Renal pelvis (tissue), 1 donor: ENCODE measurements at regions not wholly inside any gene's neighbourhood (a gene's known extent, or its start where the extent isn't known, plus 50 kb on each side); places are given as distances from the start of the nearest gene placed in this dataset.
"Not testable (repeated sequence)": the region's sequence is repeated elsewhere in the genome, so short reads cannot be mapped to it uniquely, and the experiment has no call there.

ENCODE experiments used
- DNase-seq: peaks from one replicate; pipeline ENCODE4 v3.0.0-alpha.2; 2013

DNA sequence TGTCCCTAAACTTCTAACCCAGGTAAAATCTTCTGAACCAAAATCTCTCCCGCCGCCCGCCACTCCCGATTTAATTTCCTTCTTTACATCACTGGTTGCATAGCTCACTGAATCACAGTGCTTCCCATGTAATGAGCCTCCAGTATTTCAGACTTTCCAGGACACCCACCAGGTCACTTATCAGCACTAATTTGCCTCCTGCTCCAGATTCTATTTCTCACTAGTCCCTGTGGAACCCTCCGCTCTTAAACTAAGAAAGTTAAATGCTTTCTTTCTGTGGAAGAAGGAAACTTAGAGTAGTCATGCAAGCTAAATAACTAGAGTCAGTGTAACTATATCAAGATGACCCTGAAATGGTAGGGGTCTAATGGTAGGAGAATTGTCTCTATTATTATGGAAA lies 106.6 kb upstream of the OPCML start:
- no peak for DNase-seq

DNA sequence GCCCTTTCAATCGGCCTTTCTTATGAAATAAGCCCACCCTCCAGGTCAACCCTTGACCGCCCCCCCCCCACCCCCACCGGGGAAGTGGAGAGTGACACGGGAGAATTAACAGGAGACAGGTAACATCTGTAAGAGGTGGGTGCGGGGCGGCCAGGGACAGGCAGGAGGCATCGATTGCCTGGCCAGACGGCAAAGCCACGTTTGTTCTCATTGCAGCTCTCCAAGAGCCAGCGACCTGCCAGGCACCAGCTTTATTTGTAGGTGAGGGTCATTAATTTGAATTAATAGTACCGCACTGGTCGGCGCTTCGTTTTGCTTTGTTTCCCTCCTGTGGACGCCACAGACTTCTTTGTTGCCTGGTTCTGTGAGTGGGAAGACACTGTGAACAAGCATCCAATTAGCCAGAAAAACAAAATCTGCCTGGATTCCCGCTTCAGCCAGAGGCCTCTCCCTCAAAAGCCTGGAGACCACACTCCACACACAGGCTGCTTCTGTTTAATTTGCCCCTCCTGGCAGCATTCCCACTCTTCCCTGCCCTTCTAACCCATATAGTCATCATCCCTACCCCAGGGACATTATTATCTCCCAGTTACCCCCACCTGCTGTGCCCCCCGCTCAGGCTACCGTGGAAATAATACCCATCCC lies 104.5 kb upstream of the OPCML start:
- no peak for DNase-seq

DNA sequence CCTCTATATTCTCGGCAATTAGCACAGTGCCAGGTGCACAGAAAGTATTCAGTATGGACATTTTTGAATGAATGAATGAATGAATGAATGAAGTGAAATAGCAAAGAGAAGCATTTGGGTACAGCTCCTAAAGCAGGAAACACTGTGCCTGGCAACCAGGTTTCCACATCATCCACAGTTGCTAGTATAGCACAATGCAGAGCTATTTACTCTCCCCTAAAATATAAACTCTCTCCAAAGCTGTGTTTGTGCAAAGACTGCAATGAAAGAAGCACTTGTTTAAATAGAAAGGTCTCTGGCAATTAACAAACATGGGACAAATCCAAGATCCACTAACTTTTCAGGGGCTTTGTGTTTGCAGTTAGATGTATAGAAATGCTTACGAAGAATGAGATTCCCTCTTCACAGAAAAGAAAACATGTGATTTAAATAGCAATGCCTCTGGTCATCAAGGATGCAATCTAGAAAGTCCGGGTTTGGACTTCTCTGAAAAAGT lies 103.0 kb upstream of the OPCML start:
- no peak for DNase-seq

DNA sequence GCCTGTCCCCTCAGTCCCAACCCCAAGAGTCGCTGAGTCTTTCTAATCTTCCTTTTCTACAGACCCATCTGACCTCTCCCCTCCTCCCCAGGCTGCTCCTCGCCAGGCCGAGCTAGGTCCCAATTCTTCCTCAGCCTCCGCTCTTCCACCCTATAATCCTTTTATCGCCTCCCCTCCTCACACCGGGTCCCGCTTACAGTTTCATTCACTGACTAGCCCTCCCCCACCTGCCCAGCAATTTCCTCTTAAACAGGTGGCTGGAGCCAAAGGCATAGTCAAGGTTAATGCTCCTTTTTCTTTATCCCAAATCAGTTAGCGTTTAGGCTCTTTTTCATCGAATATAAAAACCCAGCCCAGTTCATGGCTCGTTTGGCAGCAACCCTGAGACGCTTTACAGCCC lies 96.1 kb upstream of the OPCML start:
- DNase-seq = not testable (repeated sequence)

DNA sequence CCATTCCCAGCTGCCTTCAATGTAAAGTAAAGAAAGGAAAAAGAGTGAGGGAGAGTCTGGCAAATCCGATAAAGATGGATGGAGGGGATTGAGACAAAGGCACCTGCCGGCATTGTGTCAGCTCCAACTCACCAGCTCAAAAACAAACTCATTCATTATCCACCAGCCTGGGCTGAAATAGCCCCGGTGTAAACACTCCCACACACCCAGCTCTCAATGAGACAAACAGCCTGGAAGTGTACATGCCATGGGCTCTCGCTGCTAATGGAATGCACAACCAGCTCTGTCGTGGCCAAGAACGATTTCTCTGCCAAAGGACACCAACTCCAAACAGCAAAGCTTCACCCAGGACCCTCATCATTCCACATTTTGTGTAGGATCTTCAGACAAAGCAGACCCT lies 89.3 kb upstream of the OPCML start:
- no peak for DNase-seq

DNA sequence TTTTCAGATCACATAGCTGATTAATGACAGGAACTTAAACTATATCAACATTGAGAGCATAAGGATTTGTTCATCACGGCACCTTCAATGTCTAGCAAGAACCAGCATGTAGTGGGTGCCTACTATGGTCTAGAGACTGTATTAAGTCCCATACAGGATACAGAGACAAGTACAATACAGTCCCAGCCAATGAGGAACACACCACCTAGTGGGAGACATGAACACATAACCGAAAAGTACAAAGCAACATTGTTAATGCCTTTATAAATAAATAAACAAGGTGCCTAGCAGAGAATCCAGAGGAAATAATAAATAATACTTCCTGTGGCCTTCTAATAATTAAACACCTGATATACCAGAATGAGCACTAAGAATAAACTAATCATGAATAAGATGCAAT lies 87.7 kb upstream of the OPCML start:
- no peak for DNase-seq

DNA sequence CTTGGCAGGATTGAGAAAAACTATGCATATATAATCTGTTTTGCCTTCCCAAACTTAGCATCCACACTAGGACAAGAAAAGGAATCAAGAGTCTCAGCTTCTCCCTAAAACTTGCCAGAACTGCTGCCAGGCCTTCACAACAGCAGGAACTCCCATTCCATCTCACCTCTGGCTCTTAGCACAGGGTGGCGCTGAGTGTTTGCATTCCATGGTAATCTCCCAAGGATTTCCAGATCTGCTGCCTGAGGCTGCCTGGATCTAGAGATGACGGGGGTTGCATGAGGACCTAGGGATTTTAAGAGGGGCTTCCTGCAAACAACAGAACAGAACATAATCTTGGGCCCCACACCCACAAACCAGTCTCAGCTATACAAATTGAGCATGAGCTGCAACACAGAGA lies 87.1 kb upstream of the OPCML start:
- no peak for DNase-seq

DNA sequence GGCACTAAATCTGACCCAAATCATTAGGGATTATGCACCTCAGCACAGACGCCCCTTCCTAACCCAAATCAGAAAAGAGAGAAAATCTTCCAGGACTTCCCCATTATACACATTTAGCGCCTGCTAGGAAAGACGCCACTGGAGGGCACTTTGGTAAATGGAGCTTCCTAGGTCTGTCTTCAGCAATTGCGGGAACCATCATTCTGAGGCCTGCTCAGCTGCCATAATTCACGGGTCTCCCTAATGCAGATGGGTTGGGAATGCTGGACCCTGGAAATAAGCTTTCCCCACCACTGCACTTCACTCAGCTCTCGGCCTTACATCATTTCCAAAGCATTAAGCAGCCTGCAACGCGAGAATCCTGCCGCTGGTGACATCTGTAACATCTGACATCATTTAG lies 86.2 kb upstream of the OPCML start:
- no peak for DNase-seq

DNA sequence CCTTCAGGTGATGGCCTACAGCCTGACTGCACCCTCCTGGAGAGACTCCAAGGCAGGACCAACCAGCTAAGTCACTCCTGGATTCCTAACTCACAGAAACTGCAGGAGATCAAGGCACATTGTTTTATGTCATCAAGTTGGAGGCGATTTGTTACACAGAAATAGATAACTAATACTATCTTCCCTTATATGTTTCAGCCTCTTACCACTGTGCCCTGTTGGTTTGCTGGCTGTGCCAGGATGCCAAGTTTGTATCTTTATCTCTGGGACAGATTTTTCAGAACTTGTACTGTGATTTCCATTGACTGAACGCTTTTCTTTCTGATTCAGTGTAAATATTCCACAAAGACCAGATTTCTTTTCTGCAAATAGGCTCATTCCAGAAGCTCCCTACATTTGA lies 76.2 kb upstream of the OPCML start:
- DNase-seq = no peak

DNA sequence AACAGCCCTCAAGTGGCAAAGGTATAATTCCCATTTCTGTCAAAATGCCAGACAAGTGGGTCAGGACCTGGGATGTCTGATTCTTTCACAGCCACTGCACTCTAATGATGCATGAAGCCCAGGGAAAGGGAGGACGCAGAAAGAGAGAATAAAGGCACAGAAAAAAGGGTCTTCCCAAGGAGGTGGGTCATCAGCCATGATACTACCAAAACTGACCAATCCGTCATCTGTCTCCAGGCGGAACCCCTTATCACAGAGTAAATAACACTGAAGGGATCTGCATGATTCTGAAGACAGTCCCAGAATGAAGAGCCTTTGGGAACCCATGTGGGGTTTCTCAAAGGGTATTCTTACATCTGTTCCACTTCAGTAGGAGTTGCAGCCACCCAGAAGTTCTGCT lies 73.8 kb upstream of the OPCML start:
- no peak for DNase-seq

DNA sequence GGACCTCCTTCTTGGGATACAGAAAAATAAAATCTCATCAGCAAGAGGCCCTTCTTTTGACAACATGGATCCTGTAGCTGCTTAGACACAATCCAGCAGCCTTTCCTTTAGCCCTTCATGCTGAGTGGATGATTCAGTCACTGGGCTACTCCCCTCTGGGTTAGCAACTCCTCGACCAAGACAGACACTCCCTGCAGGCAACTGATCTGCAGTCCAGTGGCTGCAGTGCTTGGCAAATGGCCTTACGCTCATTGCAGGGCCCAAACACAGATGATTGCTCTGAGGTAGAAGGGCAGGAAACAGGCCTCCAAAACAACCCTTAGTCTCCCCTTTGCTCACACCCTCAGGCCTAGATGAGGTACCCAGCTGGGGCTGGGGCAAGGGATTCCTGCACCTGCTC lies 73.2 kb upstream of the OPCML start:
- DNase-seq = no peak

DNA sequence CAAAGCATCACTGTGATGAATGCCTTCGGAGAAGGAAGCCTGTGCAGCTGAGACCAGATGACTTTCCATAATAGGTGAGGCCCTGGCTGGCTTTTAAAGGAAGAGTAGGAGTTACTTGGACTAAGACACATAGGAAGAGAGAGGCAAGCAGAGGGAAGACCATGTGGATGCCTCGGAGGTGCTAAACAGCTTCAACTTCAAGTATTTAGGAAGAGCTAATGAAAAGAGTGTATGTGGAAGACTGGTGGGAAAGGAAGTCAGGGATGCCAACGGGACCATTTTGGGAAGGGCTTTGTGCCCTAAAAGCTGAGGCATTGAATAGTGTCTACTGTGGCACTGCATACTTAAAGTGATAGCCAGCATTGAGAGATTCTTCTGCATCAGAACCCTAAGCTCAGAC lies 69.3 kb upstream of the OPCML start:
- DNase-seq = no peak

DNA sequence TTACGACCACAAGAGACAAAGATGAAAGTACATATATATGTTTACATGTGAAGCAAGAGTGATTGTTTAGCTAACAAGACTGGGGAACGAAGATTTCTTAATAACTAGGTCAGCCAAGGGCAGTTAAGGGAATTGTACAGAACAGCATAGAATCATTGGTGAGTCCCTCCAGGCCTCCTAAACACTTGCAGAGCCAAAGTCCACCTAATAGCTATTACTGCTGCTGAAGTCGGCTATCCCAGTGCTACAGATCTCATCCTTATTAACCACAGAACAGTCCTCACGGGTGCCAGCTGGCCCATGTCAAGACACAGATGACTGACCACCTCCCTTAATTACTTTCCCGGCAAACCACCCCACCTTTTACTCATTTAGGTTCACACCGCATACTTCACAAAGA lies 68.5 kb upstream of the OPCML start:
- peak; percentile 66 for DNase-seq

DNA sequence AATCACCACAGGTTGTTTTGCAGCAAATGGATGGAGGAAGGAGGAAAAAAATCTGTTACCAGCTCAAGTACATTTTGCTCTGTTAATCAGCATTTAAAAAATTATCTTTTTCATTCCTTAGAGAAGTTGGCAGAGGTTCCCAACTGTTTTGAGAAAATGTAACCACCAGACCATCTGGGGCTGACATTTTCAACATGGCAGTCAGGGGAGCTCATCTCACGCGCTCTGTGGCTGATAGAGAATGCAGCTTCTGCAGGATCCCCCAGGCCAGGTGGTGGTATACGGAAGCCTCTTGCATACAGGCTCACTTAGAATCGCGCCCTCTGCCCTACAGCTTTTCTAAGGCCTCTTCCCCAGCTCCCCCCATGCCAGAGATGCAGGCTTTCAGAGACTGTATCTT lies 68.0 kb upstream of the OPCML start:
- DNase-seq = no peak

DNA sequence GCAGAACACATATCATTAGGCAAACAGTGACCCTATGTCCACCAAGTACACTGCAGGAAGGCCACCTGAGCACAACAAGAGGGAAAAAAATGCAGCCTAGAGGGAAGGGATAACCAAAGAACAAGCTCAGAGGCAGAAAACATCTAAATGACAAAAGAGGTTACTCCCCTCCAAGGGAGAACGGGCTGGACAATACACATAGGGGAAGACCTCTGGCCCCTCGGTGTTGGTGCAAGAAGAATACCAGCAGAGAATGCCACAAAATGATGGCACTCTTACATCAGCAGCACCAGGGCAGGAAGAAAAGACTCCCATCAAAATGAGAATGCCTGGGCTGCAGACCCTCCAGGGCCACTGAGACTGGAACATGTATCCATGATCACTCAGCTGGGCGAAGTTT lies 66.6 kb upstream of the OPCML start:
- no peak for DNase-seq

DNA sequence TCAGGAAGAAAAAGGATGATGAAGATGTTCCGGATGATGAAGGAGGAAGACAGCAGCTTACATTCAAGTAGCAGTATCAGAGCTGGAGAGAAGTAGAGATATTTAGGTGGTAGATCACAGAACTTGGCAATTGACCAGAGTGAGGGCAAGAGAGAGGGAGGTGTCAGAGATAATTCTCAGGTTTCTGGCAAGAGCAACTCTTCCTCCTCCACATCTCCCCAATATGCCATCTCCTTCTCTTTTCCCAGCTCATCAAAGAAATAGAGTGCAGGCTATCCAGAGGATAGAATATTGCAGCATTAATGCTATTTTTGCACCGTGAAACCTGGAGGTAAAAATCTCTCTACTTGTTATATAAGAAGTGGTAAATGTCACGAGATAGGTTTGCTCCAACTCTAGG lies 64.9 kb upstream of the OPCML start:
- DNase-seq = no peak

DNA sequence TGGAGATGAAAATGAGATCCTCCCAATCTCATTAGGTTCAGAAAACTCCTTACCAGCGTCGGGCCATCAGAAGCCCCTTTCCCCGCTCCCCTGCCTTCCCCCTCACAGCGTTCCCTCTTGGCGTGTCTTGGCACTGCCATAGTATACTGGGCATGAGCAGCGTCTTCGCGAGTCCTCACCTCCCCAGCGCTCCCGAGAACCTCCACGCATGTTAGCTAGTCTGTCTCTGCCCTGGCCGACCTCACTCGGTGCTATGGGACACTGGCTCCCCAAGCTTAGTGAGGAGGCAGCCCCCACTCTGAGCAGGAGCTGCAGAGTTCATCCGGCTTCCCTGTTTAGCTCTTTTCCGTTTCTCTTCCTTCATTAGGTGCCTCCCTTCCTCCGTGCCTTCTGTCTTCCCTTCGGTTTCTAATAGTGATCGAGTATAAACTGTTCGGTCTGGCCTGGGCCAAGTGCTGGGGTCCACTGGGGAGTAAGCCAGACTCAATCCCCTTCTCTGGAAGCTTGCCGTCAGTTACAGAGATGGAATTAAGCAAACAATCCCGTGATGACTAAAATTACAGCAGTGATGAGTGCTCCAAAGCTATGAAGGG lies 63.8 kb upstream of the OPCML start:
- no peak for DNase-seq

DNA sequence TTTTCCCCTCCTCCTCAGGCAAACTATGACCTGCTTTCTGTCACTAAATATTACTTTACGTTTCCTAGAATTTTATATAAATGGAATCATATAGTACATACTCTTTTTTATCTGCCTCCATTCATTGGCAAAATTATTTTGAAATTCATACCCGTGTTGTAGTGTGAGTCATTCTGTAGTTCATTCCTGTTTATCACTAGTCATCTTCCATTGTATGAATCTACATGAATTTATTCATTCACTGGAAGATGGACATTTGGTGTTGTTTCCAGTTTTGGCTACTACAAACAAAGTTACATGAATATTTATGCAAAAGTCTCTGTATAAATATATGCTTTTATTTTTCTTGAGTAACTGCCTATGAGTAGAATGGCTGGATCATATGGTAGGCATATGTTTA lies 60.7 kb upstream of the OPCML start:
- DNase-seq = no peak

DNA sequence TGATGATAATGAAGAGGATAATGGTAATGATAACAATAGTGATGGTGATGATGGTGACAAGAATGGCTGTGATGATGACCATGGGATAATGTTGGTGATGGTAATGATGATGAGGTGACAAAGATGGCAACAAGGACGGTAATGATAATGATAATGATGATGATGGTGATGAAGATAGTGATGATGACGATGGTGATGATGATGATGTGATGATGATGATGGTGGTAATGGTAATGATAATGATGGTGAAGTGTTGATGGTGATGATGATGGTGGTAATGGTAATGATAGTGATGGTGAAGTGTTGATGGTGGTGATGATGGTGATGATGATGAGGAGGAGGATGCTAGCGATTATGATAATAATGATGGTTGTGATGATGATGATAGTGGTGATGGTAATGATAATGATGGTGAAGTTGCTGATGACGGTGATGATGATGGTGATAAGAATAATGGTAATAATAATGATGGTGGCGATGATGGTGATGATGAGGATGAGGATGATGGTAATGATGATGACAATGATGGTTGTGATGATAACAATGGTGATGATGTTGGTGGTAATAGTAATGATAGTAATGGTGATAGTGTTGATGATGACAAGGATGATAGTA lies 54.7 kb upstream of the OPCML start:
- no peak for DNase-seq

DNA sequence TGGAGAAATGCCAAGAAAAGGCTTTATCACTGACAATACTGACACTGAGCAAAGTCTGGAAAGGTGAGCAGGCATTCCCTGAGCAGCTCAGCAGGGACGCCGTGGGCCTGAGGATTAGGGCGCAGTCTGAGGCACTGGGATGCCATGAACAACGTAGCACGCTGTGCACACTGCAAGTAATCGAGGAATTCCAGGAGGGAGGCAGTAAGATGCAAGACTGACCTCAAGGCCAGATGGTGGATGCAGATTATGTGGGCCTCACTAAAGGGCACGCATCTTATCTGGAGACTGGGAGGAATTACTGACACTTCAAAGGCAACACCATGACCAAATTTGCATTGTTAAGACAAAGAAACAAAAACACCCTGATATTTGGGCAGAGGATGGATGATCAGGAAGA lies 50.4 kb upstream of the OPCML start:
- no peak for DNase-seq

DNA sequence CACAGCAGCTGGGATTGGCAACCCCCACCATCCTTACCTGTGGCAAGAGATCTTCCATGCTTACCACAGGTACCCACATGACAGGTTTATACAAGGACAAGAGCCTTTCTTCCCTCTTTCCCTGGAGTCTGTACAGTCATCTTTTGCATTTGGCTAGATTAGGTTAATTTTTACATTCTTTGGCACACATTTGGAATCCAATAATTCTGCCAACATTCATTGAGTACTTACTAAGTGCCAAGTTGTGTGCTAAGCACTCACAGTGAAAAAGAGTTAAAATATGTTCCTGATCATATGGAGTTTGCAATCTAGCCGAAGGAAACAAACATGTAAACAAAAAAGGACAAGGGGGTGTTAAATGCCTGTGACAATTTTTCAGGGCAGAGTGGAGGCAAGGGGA lies 50.0 kb upstream of the OPCML start:
- no peak for DNase-seq
